ENCODE measurements at regions not wholly inside any gene's neighbourhood (a gene's known extent, or its start where the extent isn't known, plus 50 kb on each side); places are given as distances from the start of the nearest gene placed in this dataset.

DNA sequence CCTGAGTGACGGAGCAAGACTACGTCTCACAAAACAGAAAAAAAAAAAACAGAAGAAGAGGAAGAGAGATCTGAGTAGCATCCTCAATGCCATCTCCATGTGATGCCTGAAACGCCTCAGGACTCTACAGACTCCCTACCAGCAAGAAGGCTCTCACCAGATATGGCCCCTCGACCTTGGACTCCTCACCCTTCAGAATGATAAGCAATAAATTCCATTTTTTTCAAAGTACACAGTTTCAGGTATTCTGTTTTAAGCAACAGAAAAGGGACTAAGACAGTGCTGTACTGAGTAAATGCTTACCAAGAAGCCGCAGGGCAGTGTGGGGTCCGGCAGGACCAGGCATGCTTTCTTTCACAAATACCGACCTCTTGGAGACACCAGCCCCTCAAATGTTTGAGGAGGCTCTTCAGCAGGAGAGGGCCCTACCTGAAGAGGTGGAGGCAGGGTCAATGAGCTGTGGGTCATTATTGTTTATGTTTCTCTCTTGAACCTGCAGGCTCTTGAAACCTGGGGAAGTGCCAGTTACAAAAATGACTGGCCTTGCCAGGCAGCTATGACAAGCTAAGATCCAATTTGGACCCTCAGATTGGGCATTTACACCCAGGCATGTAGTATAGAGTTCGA lies 204.1 kb upstream of the LYZL1 start:
- H3K9me3 ChIP-seq (ENCODE audit: control insufficient read depth, insufficient read depth, low read depth, low read length): no peaks in the 10 kb centered on the region
- H3K4me3 ChIP-seq (ENCODE audit: low read depth, low read length): no peak overlapping the region
- no peaks in the 10 kb centered on the region for H3K36me3 ChIP-seq (ENCODE audit: control insufficient read depth in 2 of 2, insufficient read depth in 1 of 2, low read length in 2 of 2)
- H3K27ac ChIP-seq (ENCODE audit: extremely low read depth, low read depth, low read length): no peak overlapping the region
- ChIA-PET POLR2A (no interaction called here), CTCF (no interaction called here)
- TF ChIP-seq, protein P1, sequence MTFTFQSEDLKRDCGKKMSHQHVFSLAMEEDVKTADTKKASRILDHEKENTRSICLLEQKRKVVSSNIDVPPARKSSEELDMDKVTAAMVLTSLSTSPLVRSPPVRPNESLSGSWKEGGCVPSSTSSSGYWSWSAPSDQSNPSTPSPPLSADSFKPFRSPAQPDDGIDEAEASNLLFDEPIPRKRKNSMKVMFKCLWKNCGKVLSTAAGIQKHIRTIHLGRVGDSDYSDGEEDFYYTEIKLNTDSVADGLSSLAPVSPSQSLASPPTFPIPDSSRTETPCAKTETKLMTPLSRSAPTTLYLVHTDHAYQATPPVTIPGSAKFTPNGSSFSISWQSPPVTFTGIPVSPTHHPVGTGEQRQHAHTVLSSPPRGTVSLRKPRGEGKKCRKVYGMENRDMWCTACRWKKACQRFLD (tag by site-specific recombination; IDR thresholded peaks at IDR 0.05): no peak
- TF ChIP-seq ZBTB8A (tag by site-specific recombination; IDR thresholded peaks at IDR 0.05) (no peak), ZNF530 (tag by site-specific recombination; IDR thresholded peaks at IDR 0.05; ENCODE audit: low read depth) (no peak), ZNF23 (tag by site-specific recombination; IDR thresholded peaks at IDR 0.05; ENCODE audit: borderline replicate concordance) (no peak), ZNF514 (tag by site-specific recombination; IDR thresholded peaks at IDR 0.05) (no peak), ZNF132 (tag by site-specific recombination; IDR thresholded peaks at IDR 0.05; ENCODE audit: borderline replicate concordance) (no peak), OSR2 (tag by site-specific recombination; IDR thresholded peaks at IDR 0.05) (no peak), KLF10 (tag by site-specific recombination; IDR thresholded peaks at IDR 0.05) (no peak), ZNF433 (tag by site-specific recombination; IDR thresholded peaks at IDR 0.05; ENCODE audit: low read depth) (no peak), ZNF121 (tag by site-specific recombination; IDR thresholded peaks at IDR 0.05) (no peak), ZNF112 (tag by site-specific recombination; IDR thresholded peaks at IDR 0.05) (no peak), ZNF211 (tag by site-specific recombination; IDR thresholded peaks at IDR 0.05; ENCODE audit: low read depth) (no peak), ZNF768 (tag by site-specific recombination; IDR thresholded peaks at IDR 0.05) (no peak), ZNF133 (tag by site-specific recombination; IDR thresholded peaks at IDR 0.05) (no peak)
- TF ChIP-seq, protein P2, sequence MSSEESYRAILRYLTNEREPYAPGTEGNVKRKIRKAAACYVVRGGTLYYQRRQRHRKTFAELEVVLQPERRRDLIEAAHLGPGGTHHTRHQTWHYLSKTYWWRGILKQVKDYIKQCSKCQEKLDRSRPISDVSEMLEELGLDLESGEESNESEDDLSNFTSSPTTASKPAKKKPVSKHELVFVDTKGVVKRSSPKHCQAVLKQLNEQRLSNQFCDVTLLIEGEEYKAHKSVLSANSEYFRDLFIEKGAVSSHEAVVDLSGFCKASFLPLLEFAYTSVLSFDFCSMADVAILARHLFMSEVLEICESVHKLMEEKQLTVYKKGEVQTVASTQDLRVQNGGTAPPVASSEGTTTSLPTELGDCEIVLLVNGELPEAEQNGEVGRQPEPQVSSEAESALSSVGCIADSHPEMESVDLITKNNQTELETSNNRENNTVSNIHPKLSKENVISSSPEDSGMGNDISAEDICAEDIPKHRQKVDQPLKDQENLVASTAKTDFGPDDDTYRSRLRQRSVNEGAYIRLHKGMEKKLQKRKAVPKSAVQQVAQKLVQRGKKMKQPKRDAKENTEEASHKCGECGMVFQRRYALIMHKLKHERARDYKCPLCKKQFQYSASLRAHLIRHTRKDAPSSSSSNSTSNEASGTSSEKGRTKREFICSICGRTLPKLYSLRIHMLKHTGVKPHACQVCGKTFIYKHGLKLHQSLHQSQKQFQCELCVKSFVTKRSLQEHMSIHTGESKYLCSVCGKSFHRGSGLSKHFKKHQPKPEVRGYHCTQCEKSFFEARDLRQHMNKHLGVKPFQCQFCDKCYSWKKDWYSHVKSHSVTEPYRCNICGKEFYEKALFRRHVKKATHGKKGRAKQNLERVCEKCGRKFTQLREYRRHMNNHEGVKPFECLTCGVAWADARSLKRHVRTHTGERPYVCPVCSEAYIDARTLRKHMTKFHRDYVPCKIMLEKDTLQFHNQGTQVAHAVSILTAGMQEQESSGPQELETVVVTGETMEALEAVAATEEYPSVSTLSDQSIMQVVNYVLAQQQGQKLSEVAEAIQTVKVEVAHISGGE (tag by site-specific recombination; conservative IDR thresholded peaks at IDR 0.05; ENCODE audit: low read depth): no peak
- TF ChIP-seq, protein P3, sequence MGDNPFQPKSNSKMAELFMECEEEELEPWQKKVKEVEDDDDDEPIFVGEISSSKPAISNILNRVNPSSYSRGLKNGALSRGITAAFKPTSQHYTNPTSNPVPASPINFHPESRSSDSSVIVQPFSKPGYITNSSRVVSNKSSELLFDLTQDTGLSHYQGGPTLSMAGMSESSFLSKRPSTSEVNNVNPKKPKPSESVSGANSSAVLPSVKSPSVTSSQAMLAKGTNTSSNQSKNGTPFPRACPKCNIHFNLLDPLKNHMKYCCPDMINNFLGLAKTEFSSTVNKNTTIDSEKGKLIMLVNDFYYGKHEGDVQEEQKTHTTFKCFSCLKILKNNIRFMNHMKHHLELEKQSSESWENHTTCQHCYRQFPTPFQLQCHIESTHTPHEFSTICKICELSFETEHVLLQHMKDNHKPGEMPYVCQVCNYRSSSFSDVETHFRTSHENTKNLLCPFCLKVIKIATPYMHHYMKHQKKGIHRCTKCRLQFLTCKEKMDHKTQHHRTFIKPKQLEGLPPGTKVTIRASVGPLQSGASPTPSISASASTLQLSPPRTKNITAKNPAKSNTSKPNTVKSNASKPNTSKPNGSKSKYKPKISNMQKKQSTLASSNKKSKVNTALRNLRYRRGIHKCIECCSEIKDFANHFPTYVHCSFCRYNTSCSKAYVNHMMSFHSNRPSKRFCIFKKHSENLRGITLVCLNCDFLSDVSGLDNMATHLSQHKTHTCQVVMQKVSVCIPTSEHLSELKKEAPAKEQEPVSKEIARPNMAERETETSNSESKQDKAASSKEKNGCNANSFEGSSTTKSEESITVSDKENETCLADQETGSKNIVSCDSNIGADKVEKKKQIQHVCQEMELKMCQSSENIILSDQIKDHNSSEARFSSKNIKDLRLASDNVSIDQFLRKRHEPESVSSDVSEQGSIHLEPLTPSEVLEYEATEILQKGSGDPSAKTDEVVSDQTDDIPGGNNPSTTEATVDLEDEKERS (tag by site-specific recombination; IDR thresholded peaks at IDR 0.05): no peak
- TF ChIP-seq, protein P4, sequence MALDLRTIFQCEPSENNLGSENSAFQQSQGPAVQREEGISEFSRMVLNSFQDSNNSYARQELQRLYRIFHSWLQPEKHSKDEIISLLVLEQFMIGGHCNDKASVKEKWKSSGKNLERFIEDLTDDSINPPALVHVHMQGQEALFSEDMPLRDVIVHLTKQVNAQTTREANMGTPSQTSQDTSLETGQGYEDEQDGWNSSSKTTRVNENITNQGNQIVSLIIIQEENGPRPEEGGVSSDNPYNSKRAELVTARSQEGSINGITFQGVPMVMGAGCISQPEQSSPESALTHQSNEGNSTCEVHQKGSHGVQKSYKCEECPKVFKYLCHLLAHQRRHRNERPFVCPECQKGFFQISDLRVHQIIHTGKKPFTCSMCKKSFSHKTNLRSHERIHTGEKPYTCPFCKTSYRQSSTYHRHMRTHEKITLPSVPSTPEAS (tag by site-specific recombination; IDR thresholded peaks at IDR 0.05): no peak
- TF ChIP-seq, protein P5, sequence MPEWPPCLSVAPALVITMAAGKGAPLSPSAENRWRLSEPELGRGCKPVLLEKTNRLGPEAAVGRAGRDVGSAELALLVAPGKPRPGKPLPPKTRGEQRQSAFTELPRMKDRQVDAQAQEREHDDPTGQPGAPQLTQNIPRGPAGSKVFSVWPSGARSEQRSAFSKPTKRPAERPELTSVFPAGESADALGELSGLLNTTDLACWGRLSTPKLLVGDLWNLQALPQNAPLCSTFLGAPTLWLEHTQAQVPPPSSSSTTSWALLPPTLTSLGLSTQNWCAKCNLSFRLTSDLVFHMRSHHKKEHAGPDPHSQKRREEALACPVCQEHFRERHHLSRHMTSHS (tag by site-specific recombination; IDR thresholded peaks at IDR 0.05): no peak
- TF ChIP-seq, protein P6, sequence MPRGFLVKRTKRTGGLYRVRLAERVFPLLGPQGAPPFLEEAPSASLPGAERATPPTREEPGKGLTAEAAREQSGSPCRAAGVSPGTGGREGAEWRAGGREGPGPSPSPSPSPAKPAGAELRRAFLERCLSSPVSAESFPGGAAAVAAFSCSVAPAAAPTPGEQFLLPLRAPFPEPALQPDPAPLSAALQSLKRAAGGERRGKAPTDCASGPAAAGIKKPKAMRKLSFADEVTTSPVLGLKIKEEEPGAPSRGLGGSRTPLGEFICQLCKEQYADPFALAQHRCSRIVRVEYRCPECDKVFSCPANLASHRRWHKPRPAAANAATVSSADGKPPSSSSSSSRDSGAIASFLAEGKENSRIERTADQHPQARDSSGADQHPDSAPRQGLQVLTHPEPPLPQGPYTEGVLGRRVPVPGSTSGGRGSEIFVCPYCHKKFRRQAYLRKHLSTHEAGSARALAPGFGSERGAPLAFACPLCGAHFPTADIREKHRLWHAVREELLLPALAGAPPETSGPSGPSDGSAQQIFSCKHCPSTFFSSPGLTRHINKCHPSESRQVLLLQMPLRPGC (tag by site-specific recombination; IDR thresholded peaks at IDR 0.05): no peak
- TF ChIP-seq, protein P7, sequence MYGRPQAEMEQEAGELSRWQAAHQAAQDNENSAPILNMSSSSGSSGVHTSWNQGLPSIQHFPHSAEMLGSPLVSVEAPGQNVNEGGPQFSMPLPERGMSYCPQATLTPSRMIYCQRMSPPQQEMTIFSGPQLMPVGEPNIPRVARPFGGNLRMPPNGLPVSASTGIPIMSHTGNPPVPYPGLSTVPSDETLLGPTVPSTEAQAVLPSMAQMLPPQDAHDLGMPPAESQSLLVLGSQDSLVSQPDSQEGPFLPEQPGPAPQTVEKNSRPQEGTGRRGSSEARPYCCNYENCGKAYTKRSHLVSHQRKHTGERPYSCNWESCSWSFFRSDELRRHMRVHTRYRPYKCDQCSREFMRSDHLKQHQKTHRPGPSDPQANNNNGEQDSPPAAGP (tag by site-specific recombination; IDR thresholded peaks at IDR 0.05): no peak
- no peaks in the 10 kb centered on the region for H3K4me1 ChIP-seq (ENCODE audit: control insufficient read depth, insufficient read depth, low read length)
